GM19023 (cell line): ENCODE measurements at regions not wholly inside any gene's neighbourhood (a gene's known extent, or its start where the extent isn't known, plus 50 kb on each side); places are given as distances from the start of the nearest gene placed in this dataset.

ENCODE experiments used
- ATAC-seq: cut with Tn5 transposase; IDR thresholded peaks from one replicate; pipeline ENCODE4 v1.9.1; 2021; ENCODE audit warnings: mild to moderate bottlenecking, moderate library complexity; ENCODE audit not compliant: unreplicated experiment

GRCh38 chr10:47246406-47247147, 53.4 kb upstream of the GDF10 start:
- ATAC-seq: no peak

- no peak for ATAC-seq
These were observed 52.6 kb upstream of the GDF10 start for GRCh38 chr10:47247148-47248059.

GRCh38 chr10:47248386-47249090, 51.5 kb upstream of the GDF10 start:
- ATAC-seq: no peak

- ATAC-seq: no peak
These were observed 50.1 kb upstream of the GDF10 start for GRCh38 chr10:47249881-47250280.
